ENCODE measurements at regions not wholly inside any gene's neighbourhood (a gene's known extent, or its start where the extent isn't known, plus 50 kb on each side); places are given as distances from the start of the nearest gene placed in this dataset.

- no peak for DNase-seq
These were observed 434.3 kb downstream of the TXNL1 start for GRCh38 chr18:56204052-56204451.

- DNase-seq, result no peak
These were observed 435.7 kb downstream of the TXNL1 start for GRCh38 chr18:56202678-56203077.

GRCh38 chr18:56200381-56200911, 437.9 kb downstream of the TXNL1 start:
- DNase-seq, result no peak

GRCh38 chr18:56199580-56200330, 438.6 kb downstream of the TXNL1 start:
- no peak for DNase-seq

- no peak for DNase-seq
These were observed 441.0 kb downstream of the TXNL1 start for GRCh38 chr18:56197241-56197859.

- DNase-seq, result no peak
These were observed 441.7 kb downstream of the TXNL1 start for GRCh38 chr18:56196495-56197225.

DNA sequence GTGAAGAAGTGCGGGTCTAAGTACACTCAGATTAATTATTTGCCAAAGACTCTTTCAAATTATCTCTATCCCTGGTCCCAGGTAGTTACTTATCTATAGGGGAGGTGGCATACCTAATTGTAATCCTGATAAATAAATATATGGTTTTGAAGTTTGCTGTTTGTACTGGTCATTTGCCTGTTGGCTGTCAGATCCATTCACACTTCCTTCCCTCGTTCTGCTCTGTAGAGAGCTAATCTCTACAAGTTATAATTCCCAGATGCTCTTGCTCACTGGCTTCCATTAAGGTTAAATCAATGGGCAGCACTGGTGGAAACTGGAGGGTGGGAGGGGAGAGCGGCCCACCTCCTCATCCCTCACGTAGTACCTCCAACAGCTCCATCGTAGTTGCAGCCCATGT, 447.1 kb downstream of the TXNL1 start:
- DNase-seq, result no peak

- DNase-seq, result no peak
These were observed 448.8 kb downstream of the TXNL1 start for GRCh38 chr18:56189615-56190014.

DNA sequence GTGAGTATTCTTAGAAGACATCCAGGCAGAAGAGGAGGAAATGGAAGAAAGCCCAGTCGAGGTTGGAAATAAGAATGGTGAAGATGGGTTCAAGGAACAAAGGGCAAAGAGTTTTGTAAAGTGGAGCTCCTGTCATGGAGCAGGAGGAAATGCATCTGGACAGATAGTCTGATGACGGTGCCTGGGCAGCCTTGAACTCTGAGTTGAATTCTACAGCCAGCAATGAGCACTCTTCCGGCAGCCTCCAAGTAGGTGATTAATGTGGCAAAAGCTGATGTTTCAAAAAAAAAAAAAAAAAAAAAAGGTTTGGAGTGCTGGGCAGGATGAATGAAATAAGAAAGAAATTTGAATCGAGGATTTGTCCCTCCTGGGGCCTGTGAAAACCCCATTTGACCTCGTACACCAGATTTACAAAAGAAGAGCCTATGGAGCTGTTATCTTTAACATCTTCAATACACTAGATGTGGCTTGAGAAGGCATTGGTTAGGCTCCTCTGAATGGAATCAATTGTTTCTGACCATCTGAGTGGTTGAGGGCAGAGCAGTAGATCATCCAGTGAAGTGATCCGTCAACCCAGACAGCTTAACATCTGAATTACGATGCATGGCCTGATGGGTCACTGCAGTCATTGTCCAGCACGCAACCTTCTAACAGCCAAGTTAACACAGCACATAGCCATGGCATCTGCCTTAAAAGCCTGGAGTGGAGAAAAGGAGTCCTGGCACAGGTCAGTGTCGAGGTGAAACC, 449.7 kb downstream of the TXNL1 start:
- DNase-seq, result no peak

DNA sequence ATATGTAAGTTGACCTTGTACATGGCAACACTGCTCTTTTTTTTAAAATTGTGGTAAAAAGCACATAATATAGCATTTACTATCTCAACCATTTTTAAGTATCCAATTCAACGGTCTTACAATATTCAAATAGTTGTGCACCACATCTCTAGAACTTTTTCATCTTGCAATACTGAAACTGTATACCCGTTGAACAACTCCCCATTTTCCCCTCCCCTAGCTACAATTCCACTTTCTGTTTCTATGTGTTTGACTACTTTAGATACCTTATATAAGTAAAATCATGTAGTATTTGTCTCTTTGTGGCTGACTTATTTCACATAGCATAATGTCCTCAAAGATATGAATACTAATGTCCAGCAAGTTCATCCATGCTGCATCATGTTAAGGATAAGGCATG, 452.1 kb downstream of the TXNL1 start:
- DNase-seq, result no peak

DNA sequence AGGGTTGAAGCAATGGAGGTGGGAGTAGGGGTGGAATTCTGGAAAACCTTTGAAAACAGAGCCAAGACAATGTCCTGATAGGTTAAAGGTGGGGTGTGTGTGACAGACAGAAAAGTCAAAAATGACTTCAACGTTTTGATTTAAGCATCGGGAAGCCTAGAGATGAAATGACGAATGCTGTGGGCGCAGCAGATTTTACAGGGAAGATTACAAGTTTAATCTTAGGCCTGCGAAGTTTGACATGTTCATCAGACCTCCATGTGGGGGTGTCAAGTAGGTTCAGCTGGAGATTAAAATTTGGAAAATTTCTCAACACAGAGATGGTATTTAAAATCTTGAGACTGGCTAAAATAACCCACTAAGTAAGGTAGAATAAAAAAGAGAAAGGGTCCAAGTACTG, 453.3 kb downstream of the TXNL1 start:
- DNase-seq, result no peak

GRCh38 chr18:56176751-56177150, 461.6 kb downstream of the TXNL1 start:
- no peak for DNase-seq

DNA sequence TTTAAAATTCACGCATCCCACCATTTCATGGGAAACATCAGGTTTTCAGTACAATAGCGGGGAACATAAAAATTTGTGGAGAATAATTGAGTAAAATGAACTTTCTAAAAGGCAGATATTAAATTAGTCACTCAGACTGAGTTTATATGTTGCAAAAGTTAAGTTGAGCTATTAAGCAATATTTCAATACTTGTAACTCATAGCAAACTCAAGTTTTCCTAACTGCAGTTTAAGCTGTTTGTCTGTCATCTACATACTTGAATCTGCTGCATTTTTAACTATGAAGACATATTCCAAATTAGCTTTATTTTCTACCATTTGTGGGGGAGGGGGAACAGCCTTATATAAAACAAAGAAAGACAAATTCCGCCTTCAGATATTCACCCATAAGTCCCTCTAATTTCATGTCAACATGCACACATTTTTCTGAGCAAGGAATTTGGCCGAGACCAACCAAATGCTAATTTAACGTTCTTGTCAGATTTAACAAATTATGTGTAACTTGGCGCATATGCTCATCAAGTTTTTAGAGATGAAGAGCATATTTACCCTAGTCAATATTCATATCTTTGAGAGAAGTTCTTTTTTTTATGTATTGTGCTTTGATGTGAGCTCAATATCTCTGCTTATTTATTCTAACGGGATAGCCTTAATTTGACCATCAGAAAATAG, 462.9 kb downstream of the TXNL1 start:
- DNase-seq, result no peak

DNA sequence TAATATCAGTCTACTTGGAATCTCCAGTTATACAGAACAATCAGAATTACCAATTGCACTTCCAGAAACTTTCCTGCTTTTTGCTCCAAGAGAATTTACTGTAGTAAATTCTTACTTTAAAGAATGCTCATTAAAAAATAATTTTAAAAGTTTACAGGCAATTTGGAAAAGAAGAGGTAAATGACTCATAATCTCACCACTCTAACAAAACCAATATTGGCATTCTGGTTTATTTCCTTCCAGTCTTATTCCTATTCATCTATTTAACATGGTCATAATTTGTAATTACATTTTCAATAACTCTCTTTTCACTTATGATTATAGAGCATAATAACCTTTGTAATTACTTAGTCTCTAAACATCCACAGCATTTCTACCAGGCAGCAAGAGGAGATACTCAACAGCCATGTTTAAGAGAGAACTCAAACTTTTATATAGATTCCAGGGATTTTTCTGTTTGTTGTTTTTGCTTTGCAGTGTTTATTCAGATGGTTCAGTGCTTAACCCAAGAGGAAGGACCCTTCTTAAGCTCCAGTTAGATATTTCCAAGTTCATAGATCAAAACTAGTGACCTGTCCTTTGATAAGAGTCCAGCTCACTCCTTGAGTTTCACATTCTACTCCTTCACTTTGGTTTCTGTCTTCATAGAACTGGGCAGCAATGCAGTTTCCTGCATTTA, 464.7 kb downstream of the TXNL1 start:
- no peak for DNase-seq

- no peak for DNase-seq
These were observed 465.9 kb downstream of the TXNL1 start for GRCh38 chr18:56172527-56172926.

DNA sequence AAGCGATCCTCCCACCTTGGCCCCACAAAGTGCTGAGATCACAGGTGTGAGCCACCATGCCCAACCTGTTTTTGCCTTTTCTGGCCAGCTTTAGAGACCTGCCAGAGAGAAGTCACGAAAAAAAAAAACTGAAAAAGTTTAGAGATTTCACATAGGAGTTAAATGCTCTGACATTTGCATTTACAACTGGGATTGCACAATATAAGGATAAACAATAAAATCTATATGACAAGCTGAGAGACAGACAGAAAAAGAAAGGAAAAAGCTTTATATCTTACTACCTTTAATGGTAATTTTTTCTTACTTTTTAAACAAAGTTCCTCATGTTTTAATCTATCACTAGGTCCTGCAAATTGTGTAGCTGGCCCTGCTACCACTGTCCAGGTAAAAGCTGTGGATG, 466.5 kb downstream of the TXNL1 start:
- no peak for DNase-seq

DNA sequence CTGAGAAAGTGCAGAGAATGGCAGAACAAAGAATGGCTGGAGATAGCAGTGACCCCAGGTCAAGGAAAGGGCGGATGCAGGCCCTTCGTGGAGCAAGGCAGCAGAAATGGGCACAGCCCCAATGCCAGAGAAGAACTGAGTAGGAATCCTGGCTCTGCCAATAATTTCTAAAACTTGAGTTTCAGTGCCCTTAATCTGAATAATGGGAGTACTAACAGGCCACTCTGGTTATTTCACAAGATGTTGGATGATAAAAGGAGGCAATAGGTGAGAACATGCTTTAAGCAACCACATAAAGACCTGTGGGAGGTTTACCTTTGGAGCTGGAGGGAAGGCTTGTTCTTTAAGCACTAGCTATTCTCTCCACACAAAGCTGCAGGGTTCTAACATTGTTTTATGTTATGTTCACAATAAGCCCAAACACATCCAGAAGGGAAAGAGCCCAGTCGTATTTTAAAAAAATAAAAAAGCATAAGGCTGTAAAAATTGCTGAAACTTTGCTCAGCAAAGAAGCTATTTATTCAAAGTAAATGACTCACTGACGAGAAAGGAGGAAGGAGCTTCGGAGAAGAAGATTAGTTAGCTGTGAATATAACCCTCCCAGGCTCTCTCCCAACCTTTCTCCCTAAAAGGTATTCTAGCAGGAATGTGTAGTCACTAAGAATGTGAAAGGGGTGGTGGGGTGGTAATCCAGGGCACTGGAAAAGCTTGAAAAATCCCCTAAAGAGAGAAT, 470.2 kb downstream of the TXNL1 start:
- no peak for DNase-seq

GRCh38 chr18:56167366-56167765, 471.0 kb downstream of the TXNL1 start:
- no peak for DNase-seq

DNA sequence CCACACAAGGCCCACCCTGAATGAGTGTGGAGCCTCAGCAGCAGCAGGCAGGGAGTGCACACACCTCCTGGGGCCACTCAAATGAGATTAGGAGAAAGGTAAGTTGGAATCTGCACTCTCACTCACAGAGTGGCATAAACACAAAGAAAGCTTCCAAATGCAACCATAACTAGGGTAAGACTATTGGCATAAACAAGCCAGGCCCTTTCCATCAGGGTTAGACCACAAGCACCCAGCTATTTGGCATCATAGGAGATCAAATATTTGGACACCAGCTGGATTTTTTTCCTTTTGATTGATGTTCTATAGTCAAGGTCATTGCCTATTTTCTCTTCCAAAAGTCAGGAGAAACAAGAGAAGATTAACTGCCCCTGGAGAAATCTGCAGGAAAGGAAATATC, 471.5 kb downstream of the TXNL1 start:
- DNase-seq, result no peak

GRCh38 chr18:56165601-56166355, 472.6 kb downstream of the TXNL1 start:
- DNase-seq, result no peak
